OCI-LY3 (cell line): ENCODE measurements at regions not wholly inside any gene's neighbourhood (a gene's known extent, or its start where the extent isn't known, plus 50 kb on each side); places are given as distances from the start of the nearest gene placed in this dataset.

Experiments
- EZH2phosphoT487 ChIP-seq: fragments of 200-600 bp; shearing (Covaris generic); IDR thresholded peaks from 2 replicates; pipeline ENCODE4 v1.6.1; 2018; ENCODE audit warnings: antibody characterized with exemption, mixed run types, low read depth
- TF ChIP-seq, protein P1 (sequence below): fragments of 200-600, 300-600 bp; sonication (generic); IDR thresholded peaks from 2 replicates; pipeline ENCODE4 v1.5.1; 2014; ENCODE audit warnings: antibody characterized with exemption, low read length, low read depth

- TF ChIP-seq, protein P1, sequence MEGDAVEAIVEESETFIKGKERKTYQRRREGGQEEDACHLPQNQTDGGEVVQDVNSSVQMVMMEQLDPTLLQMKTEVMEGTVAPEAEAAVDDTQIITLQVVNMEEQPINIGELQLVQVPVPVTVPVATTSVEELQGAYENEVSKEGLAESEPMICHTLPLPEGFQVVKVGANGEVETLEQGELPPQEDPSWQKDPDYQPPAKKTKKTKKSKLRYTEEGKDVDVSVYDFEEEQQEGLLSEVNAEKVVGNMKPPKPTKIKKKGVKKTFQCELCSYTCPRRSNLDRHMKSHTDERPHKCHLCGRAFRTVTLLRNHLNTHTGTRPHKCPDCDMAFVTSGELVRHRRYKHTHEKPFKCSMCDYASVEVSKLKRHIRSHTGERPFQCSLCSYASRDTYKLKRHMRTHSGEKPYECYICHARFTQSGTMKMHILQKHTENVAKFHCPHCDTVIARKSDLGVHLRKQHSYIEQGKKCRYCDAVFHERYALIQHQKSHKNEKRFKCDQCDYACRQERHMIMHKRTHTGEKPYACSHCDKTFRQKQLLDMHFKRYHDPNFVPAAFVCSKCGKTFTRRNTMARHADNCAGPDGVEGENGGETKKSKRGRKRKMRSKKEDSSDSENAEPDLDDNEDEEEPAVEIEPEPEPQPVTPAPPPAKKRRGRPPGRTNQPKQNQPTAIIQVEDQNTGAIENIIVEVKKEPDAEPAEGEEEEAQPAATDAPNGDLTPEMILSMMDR = no peak
- TF ChIP-seq EZH2phosphoT487 = no peak
Observed at GRCh38 chr4:28811025-28811424, 1909.1 kb upstream of the PCDH7 start.
